ENCODE measurements at regions not wholly inside any gene's neighbourhood (a gene's known extent, or its start where the extent isn't known, plus 50 kb on each side); places are given as distances from the start of the nearest gene placed in this dataset.

GRCh38 chr4:178633263-178633662, 1191.0 kb upstream of the AGA start:
- no peak for ATAC-seq

- ATAC-seq, result no peak
These were observed 1222.4 kb upstream of the AGA start for GRCh38 chr4:178664621-178665020.

GRCh38 chr4:178665916-178666315, 1223.7 kb upstream of the AGA start:
- ATAC-seq, result no peak

GRCh38 chr4:178671766-178672165, 1229.5 kb upstream of the AGA start:
- no peak for ATAC-seq

- no peak for ATAC-seq
These were observed 1230.3 kb upstream of the AGA start for GRCh38 chr4:178672512-178672911.

- ATAC-seq, result no peak
These were observed 1239.6 kb upstream of the AGA start for GRCh38 chr4:178681871-178682270.

GRCh38 chr4:178689926-178690325, 1247.7 kb upstream of the AGA start:
- no peak for ATAC-seq

- ATAC-seq, result no peak
These were observed 1251.6 kb upstream of the AGA start for GRCh38 chr4:178693816-178694215.

GRCh38 chr4:178696515-178696914, 1254.3 kb upstream of the AGA start:
- ATAC-seq, result no peak

- ATAC-seq, result no peak
These were observed 1270.2 kb upstream of the AGA start for GRCh38 chr4:178712486-178712885.

GRCh38 chr4:178738026-178738425, 1295.8 kb upstream of the AGA start:
- no peak for ATAC-seq

- no peak for ATAC-seq
These were observed 1303.0 kb upstream of the AGA start for GRCh38 chr4:178745203-178745602.

GRCh38 chr4:178752954-178753525, 1310.8 kb upstream of the AGA start:
- ATAC-seq, result no peak

- ATAC-seq, result no peak
These were observed 1336.3 kb upstream of the AGA start for GRCh38 chr4:178778496-178778895.

GRCh38 chr4:178781779-178782178, 1339.5 kb upstream of the AGA start:
- ATAC-seq, result no peak

- no peak for ATAC-seq
These were observed 1342.3 kb upstream of the AGA start for GRCh38 chr4:178784491-178784890.

GRCh38 chr4:178789279-178789678, 1347.0 kb upstream of the AGA start:
- no peak for ATAC-seq

- no peak for ATAC-seq
These were observed 1357.0 kb upstream of the AGA start for GRCh38 chr4:178799204-178799603.

GRCh38 chr4:178808106-178808505, 1365.9 kb upstream of the AGA start:
- no peak for ATAC-seq

- no peak for ATAC-seq
These were observed 1367.7 kb upstream of the AGA start for GRCh38 chr4:178809921-178810320.

GRCh38 chr4:178811356-178811755, 1369.1 kb upstream of the AGA start:
- no peak for ATAC-seq

- no peak for ATAC-seq
These were observed 1370.6 kb upstream of the AGA start for GRCh38 chr4:178812866-178813265.

GRCh38 chr4:178814908-178815307, 1372.7 kb upstream of the AGA start:
- ATAC-seq, result no peak

GRCh38 chr4:178823673-178824295, 1381.5 kb upstream of the AGA start:
- no peak for ATAC-seq

GRCh38 chr4:178836865-178837264, 1394.6 kb upstream of the AGA start:
- no peak for ATAC-seq

Data from activated CD4-positive, CD25-positive, alpha-beta regulatory T cell treated with anti-CD3 and anti-CD28 coated beads, Interleukin-2, amount 50 U/mL, for 24 hours (primary cell).